ENCODE measurements at regions not wholly inside any gene's neighbourhood (a gene's known extent, or its start where the extent isn't known, plus 50 kb on each side); places are given as distances from the start of the nearest gene placed in this dataset.

- TF ChIP-seq CTCF (IDR thresholded peaks at IDR 0.05) (no peak), EZH2 (IDR thresholded peaks at IDR 0.05; ENCODE audit: borderline replicate concordance, insufficient read depth, low read depth, low read length, poor library complexity, severe bottlenecking) (no peak)
Observed at GRCh38 chr18:43992741-43993140, 687.9 kb upstream of the SETBP1 start.

All from B cell (primary cell).